NOMO-1 treated with DMSO at 0.1 percent for 48 hours (cell line): ENCODE measurements at regions not wholly inside any gene's neighbourhood (a gene's known extent, or its start where the extent isn't known, plus 50 kb on each side); places are given as distances from the start of the nearest gene placed in this dataset.

Experiments used
- DNase-seq: peaks from one replicate; lab custom pipeline; 2025; ENCODE audit not compliant: unreplicated experiment; lab: John Stamatoyannopoulos, UW

- DNase-seq = no peak
These were observed 97.2 kb upstream of the GPC1 start for GRCh38 chr2:240338274-240338673.

GRCh38 chr2:240339411-240340360 is 95.8 kb upstream of the GPC1 start:
- no peak for DNase-seq

- DNase-seq = no peak
These were observed 95.1 kb upstream of the GPC1 start for GRCh38 chr2:240340361-240340761.

GRCh38 chr2:240341064-240341463 is 94.4 kb upstream of the GPC1 start:
- no peak for DNase-seq

GRCh38 chr2:240343548-240343947 is 91.9 kb upstream of the GPC1 start:
- DNase-seq = no peak

- DNase-seq = no peak
These were observed 90.6 kb upstream of the GPC1 start for GRCh38 chr2:240344904-240345303.

GRCh38 chr2:240346015-240346752 is 89.3 kb upstream of the GPC1 start:
- DNase-seq = no peak

GRCh38 chr2:240346753-240347372 is 88.6 kb upstream of the GPC1 start:
- DNase-seq = no peak

GRCh38 chr2:240347373-240347940 is 88.0 kb upstream of the GPC1 start:
- DNase-seq = no peak

- DNase-seq = no peak
These were observed 87.4 kb upstream of the GPC1 start for GRCh38 chr2:240347949-240348500.

- DNase-seq = no peak
These were observed 86.9 kb upstream of the GPC1 start for GRCh38 chr2:240348522-240348921.

GRCh38 chr2:240349133-240350005 is 86.1 kb upstream of the GPC1 start:
- DNase-seq = no peak

GRCh38 chr2:240350006-240350355 is 85.5 kb upstream of the GPC1 start:
- no peak for DNase-seq

- DNase-seq = no peak
These were observed 84.8 kb upstream of the GPC1 start for GRCh38 chr2:240350696-240351087.

GRCh38 chr2:240351088-240351741 is 84.2 kb upstream of the GPC1 start:
- no peak for DNase-seq

GRCh38 chr2:240351826-240352426 is 83.5 kb upstream of the GPC1 start:
- no peak for DNase-seq

- no peak for DNase-seq
These were observed 82.2 kb upstream of the GPC1 start for GRCh38 chr2:240353086-240353798.

- no peak for DNase-seq
These were observed 81.5 kb upstream of the GPC1 start for GRCh38 chr2:240353944-240354343.
